ENCODE measurements at regions not wholly inside any gene's neighbourhood (a gene's known extent, or its start where the extent isn't known, plus 50 kb on each side); places are given as distances from the start of the nearest gene placed in this dataset.

DNA sequence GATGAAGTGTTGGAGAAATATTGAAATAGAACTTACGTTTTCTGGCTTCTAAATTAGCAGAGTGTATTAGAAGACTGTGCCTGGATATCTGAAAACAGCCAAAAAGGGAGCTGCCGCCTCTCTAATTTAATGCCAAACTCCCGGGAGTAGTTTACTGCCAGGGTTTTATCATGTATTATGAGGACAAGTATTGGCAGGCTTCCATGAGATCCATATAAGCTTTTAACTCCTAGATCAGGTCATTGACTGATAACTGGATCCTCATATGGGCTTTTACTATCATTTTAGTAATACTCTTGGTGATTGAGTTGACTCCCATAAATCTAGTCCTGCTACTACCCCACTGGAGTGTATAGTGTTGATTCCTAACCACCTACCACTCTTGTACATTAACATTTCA, 178.4 kb upstream of the CXADR start:
- H3K9me3 ChIP-seq (ENCODE audit: low read depth) = no peaks in the 10 kb centered on the region
- no peaks in the 10 kb centered on the region for H3K36me3 ChIP-seq
- DNase-seq (ENCODE audit: low read depth in 1 of 2, low spot score in 1 of 2) = no peak
- H3K4me3 ChIP-seq = no peak overlapping the region
- TF ChIP-seq, protein P1, sequence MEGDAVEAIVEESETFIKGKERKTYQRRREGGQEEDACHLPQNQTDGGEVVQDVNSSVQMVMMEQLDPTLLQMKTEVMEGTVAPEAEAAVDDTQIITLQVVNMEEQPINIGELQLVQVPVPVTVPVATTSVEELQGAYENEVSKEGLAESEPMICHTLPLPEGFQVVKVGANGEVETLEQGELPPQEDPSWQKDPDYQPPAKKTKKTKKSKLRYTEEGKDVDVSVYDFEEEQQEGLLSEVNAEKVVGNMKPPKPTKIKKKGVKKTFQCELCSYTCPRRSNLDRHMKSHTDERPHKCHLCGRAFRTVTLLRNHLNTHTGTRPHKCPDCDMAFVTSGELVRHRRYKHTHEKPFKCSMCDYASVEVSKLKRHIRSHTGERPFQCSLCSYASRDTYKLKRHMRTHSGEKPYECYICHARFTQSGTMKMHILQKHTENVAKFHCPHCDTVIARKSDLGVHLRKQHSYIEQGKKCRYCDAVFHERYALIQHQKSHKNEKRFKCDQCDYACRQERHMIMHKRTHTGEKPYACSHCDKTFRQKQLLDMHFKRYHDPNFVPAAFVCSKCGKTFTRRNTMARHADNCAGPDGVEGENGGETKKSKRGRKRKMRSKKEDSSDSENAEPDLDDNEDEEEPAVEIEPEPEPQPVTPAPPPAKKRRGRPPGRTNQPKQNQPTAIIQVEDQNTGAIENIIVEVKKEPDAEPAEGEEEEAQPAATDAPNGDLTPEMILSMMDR (IDR thresholded peaks at IDR 0.05; ENCODE audit: low read depth, low read length) = no peak
- no peak overlapping the region for H3K27ac ChIP-seq
- H3K27me3 ChIP-seq = no peaks in the 10 kb centered on the region
- H3K4me1 ChIP-seq (ENCODE audit: low read depth) = no peaks in the 10 kb centered on the region

DNA sequence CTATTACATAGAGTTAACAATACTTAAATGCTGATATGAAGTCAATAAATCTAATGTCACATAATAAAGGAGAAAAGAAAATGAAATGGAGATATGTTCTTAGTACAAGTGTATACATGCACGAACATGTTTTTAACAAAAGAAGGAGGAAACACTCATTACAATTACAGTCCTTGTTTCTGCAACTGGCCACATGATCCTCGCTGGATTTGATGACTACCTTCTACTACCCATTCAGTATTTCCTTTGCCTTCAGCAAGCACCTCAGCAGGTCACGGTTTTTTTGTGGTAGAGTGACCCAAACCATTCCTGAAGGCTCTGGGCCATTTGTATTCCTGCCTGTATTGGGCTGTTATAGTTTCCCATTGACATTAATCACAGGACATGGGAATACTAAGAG, 172.8 kb upstream of the CXADR start:
- no peak for DNase-seq (ENCODE audit: low read depth in 1 of 2, low spot score in 1 of 2)
- TF ChIP-seq, protein P1 (IDR thresholded peaks at IDR 0.05; ENCODE audit: low read depth, low read length) = no peak
- Histone ChIP-seq H3K27ac (no peak overlapping the region), H3K36me3 (no peaks in the 10 kb centered on the region), H3K4me3 (no peak overlapping the region), H3K4me1 (ENCODE audit: low read depth) (no peaks in the 10 kb centered on the region), H3K27me3 (no peaks in the 10 kb centered on the region), H3K9me3 (ENCODE audit: low read depth) (no peaks in the 10 kb centered on the region)

DNA sequence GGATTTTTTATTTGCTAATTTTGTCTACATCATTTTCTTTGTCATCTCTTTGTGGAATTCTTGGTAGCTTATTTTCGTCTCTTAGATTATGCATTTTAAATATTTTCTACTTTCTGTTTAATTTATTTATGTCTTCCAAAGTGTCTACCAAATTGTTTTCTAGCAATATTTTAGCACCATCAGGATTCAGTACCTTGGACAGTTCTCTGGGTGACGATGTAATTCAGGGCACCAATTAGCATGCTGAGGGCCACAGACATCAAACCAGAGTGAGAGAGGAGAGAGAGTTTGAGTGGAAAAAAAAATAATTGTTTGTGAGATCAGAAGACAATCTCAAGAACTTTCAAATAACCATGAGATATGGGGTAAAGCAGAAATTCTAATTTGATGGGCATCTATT, 169.8 kb upstream of the CXADR start:
- no peaks in the 10 kb centered on the region for H3K9me3 ChIP-seq (ENCODE audit: low read depth)
- H3K36me3 ChIP-seq = no peaks in the 10 kb centered on the region
- no peak overlapping the region for H3K27ac ChIP-seq
- DNase-seq (ENCODE audit: low read depth in 1 of 2, low spot score in 1 of 2) = peak; percentile 4 to 67
- H3K4me1 ChIP-seq (ENCODE audit: low read depth) = no peaks in the 10 kb centered on the region
- TF ChIP-seq, protein P1 (IDR thresholded peaks at IDR 0.05; ENCODE audit: low read depth, low read length) = no peak
- no peak overlapping the region for H3K4me3 ChIP-seq
- H3K27me3 ChIP-seq = no peaks in the 10 kb centered on the region

DNA sequence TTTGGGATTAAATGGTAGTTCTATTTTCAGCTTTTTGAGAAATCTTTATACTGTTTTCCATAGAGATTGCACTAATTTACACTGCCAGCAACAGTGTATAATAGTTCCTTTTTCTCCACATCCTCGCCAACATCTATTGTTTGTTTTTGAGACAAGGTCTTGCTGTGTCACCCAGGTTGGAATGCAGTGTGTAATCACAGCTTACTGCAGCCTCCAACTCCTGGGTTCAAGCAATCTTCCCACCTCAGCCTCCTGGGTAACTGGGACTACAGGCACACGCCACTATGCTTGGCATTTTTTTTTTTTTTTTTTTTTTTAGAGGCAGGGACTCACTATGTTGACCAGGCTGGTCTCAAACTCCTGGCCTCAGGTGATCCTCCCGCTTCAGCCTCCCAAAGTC, 164.5 kb upstream of the CXADR start:
- H3K4me3 ChIP-seq = no peak overlapping the region
- TF ChIP-seq, protein P1 (IDR thresholded peaks at IDR 0.05; ENCODE audit: low read depth, low read length) = no peak
- H3K27me3 ChIP-seq = no peaks in the 10 kb centered on the region
- H3K27ac ChIP-seq = no peak overlapping the region
- no peaks in the 10 kb centered on the region for H3K4me1 ChIP-seq (ENCODE audit: low read depth)
- DNase-seq (ENCODE audit: low read depth in 1 of 2, low spot score in 1 of 2) = no peak
- no peaks in the 10 kb centered on the region for H3K36me3 ChIP-seq
- no peaks in the 10 kb centered on the region for H3K9me3 ChIP-seq (ENCODE audit: low read depth)

DNA sequence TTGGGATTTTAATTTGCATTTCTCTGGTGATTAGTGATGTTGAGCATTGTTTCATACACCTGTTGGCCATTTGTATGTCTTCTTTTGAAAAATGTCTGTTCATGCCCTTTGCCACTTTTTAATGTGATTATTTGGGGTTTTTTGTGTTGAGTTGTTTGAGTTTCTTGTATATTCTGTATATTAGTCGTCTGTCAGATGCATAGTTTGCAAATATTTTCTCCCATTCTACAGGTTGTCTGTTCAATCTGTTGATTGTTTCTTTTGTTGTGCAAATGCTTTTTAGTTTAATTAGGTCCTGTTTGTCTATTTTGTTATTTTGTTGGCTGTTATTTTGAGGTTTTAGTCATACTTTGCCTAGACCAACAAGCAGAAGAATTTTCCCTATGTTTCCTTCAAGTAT, 164.0 kb upstream of the CXADR start:
- no peaks in the 10 kb centered on the region for H3K36me3 ChIP-seq
- no peak overlapping the region for H3K4me3 ChIP-seq
- no peak for DNase-seq (ENCODE audit: low read depth in 1 of 2, low spot score in 1 of 2)
- H3K27ac ChIP-seq = no peak overlapping the region
- TF ChIP-seq, protein P1 (IDR thresholded peaks at IDR 0.05; ENCODE audit: low read depth, low read length) = no peak
- H3K4me1 ChIP-seq (ENCODE audit: low read depth) = no peaks in the 10 kb centered on the region
- H3K27me3 ChIP-seq = no peaks in the 10 kb centered on the region
- H3K9me3 ChIP-seq (ENCODE audit: low read depth) = no peaks in the 10 kb centered on the region

GRCh38 chr21:17351766-17352165, 161.1 kb upstream of the CXADR start:
- H3K36me3 ChIP-seq = no peaks in the 10 kb centered on the region
- no peak for DNase-seq (ENCODE audit: low read depth in 1 of 2, low spot score in 1 of 2)
- TF ChIP-seq, protein P1 (IDR thresholded peaks at IDR 0.05; ENCODE audit: low read depth, low read length) = no peak
- H3K27ac ChIP-seq = no peak overlapping the region
- H3K27me3 ChIP-seq = no peaks in the 10 kb centered on the region
- no peak overlapping the region for H3K4me3 ChIP-seq
- H3K4me1 ChIP-seq (ENCODE audit: low read depth) = no peaks in the 10 kb centered on the region
- H3K9me3 ChIP-seq (ENCODE audit: low read depth) = no peaks in the 10 kb centered on the region
